GM21576 (cell line): ENCODE measurements at regions not wholly inside any gene's neighbourhood (a gene's known extent, or its start where the extent isn't known, plus 50 kb on each side); places are given as distances from the start of the nearest gene placed in this dataset.
"Not testable (repeated sequence)": the region's sequence is repeated elsewhere in the genome, so short reads cannot be mapped to it uniquely, and the experiment has no call there.

Source experiments
- ATAC-seq: cut with Tn5 transposase; IDR thresholded peaks from one replicate; pipeline ENCODE4 v1.9.1; 2021; ENCODE audit warnings: mild to moderate bottlenecking, moderate library complexity; ENCODE audit not compliant: unreplicated experiment

GRCh38 chr4:85153221-85153620 lies 186.7 kb upstream of the WDFY3 start:
- ATAC-seq = no peak

GRCh38 chr4:85154591-85154990 lies 188.1 kb upstream of the WDFY3 start:
- no peak for ATAC-seq

GRCh38 chr4:85165808-85166207 lies 199.3 kb upstream of the WDFY3 start:
- ATAC-seq = no peak

GRCh38 chr4:85166318-85166717 lies 199.8 kb upstream of the WDFY3 start:
- no peak for ATAC-seq

- ATAC-seq = no peak
Measured at GRCh38 chr4:85168234-85168834, 201.8 kb upstream of the WDFY3 start.

GRCh38 chr4:85170241-85170640 lies 203.8 kb upstream of the WDFY3 start:
- no peak for ATAC-seq

- ATAC-seq = no peak
Measured at GRCh38 chr4:85175190-85175589, 208.7 kb upstream of the WDFY3 start.

- ATAC-seq = no peak
Measured at GRCh38 chr4:85177092-85177491, 210.6 kb upstream of the WDFY3 start.

GRCh38 chr4:85177679-85178078 lies 211.2 kb upstream of the WDFY3 start:
- ATAC-seq = no peak

GRCh38 chr4:85180533-85180932 lies 214.0 kb upstream of the WDFY3 start:
- ATAC-seq = no peak

GRCh38 chr4:85187106-85187505 lies 220.6 kb upstream of the WDFY3 start:
- no peak for ATAC-seq

- not testable (repeated sequence) for ATAC-seq
Measured at GRCh38 chr4:85196015-85196414, 229.5 kb upstream of the WDFY3 start.

- no peak for ATAC-seq
Measured at GRCh38 chr4:85200106-85200505, 233.6 kb upstream of the WDFY3 start.

GRCh38 chr4:85209161-85209560 lies 242.7 kb upstream of the WDFY3 start:
- no peak for ATAC-seq

GRCh38 chr4:85210353-85210752 lies 243.9 kb upstream of the WDFY3 start:
- no peak for ATAC-seq

GRCh38 chr4:85216571-85216970 lies 250.1 kb upstream of the WDFY3 start:
- ATAC-seq = not testable (repeated sequence)

GRCh38 chr4:85218756-85219155 lies 252.3 kb upstream of the WDFY3 start:
- ATAC-seq = no peak

- no peak for ATAC-seq
Measured at GRCh38 chr4:85221606-85222005, 253.3 kb upstream of the ARHGAP24 start.

- no peak for ATAC-seq
Measured at GRCh38 chr4:85222561-85222960, 252.4 kb upstream of the ARHGAP24 start.

GRCh38 chr4:85228264-85228663 lies 246.7 kb upstream of the ARHGAP24 start:
- no peak for ATAC-seq

GRCh38 chr4:85233516-85233915 lies 241.4 kb upstream of the ARHGAP24 start:
- no peak for ATAC-seq

GRCh38 chr4:85243857-85244256 lies 231.1 kb upstream of the ARHGAP24 start:
- no peak for ATAC-seq

- ATAC-seq = no peak
Measured at GRCh38 chr4:85244638-85245037, 230.3 kb upstream of the ARHGAP24 start.
